ENCODE measurements at regions not wholly inside any gene's neighbourhood (a gene's known extent, or its start where the extent isn't known, plus 50 kb on each side); places are given as distances from the start of the nearest gene placed in this dataset.

DNA sequence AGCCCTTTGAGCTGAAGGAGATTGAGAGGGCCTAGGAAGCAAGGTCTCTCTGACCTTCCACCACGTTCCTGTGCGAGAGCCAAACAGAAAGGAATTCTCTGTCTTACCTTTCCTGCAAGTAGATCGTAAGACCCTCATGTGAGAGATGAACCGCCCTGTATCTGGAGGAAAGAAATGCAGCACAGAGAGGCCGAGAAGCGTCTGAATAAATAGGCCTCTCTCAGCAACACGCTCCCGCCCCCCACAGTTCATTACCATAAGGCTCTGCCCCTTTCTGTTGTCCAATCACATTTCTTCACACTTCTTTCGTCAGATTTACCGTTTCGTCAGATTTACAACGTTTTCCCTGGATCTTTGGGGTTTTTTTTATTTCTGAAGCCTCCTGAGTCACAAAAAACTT is 90.3 kb downstream of the BLID start:
- H3K36me3 Mint-ChIP-seq (ENCODE audit: insufficient read depth in 1 of 3, low read depth in 3 of 3) = no peaks in the 10 kb centered on the region
- no peaks in the 10 kb centered on the region for H4K20me1 ChIP-seq (ENCODE audit: control insufficient read depth, insufficient read depth, insufficient read length)
- no peak overlapping the region for H3K56ac ChIP-seq (ENCODE audit: insufficient read length, low read depth, low read length)
- no peak overlapping the region for H3K4me3 Mint-ChIP-seq
- H3K27me3 Mint-ChIP-seq (ENCODE audit: low read depth) = no peaks in the 10 kb centered on the region; the same call in 1 of the 2 replicates
- no peak overlapping the region for H3K23ac ChIP-seq (ENCODE audit: insufficient read length, low read depth, low read length)
- no peak overlapping the region for H2BK120ac ChIP-seq (ENCODE audit: low read depth, low read length, poor library complexity, severe bottlenecking)
- H3K14ac ChIP-seq (ENCODE audit: insufficient read depth, low read length) = no peak overlapping the region
- H3K4ac ChIP-seq (ENCODE audit: low read depth, low read length) = no peak overlapping the region
- H2AK5ac ChIP-seq (ENCODE audit: insufficient read length, low read length) = no peak overlapping the region
- H3K23me2 ChIP-seq (ENCODE audit: insufficient read length, low read depth, low read length, poor library complexity, severe bottlenecking) = no peaks in the 10 kb centered on the region
- H3K9me3 Mint-ChIP-seq = peaks cover 0 to 2% of the 10 kb centered on the region in 2 experiments; a peak in 1 of 5 replicates
- DNase-seq = peak; percentile 39
- H3K27me3 ChIP-seq (ENCODE audit: insufficient read depth, low read length) = no peaks in the 10 kb centered on the region
- no peak overlapping the region for H4K91ac ChIP-seq (ENCODE audit: insufficient read length, low read depth, low read length)
- no peak overlapping the region for H3K18ac ChIP-seq (ENCODE audit: insufficient read length, low read depth, low read length)
- no peak overlapping the region for H3K9ac ChIP-seq (ENCODE audit: extremely low read depth, insufficient read length, low read length)
- no peak overlapping the region for H2BK15ac ChIP-seq (ENCODE audit: low read depth, low read length)
- no peak overlapping the region for H2BK12ac ChIP-seq (ENCODE audit: insufficient read length, low read depth, low read length)
- H2BK20ac ChIP-seq (ENCODE audit: low read depth, low read length, poor library complexity, severe bottlenecking) = no peak overlapping the region
- H3K4me2 ChIP-seq (ENCODE audit: insufficient read depth, insufficient read length, low read length) = no peak overlapping the region
- no peak overlapping the region for H2AFZ ChIP-seq (ENCODE audit: low read length)
- no peak overlapping the region for H4K5ac ChIP-seq (ENCODE audit: insufficient read length, low read depth, low read length)
- no peak overlapping the region for H2BK5ac ChIP-seq (ENCODE audit: insufficient read length, low read length)
- TF ChIP-seq, protein P1, sequence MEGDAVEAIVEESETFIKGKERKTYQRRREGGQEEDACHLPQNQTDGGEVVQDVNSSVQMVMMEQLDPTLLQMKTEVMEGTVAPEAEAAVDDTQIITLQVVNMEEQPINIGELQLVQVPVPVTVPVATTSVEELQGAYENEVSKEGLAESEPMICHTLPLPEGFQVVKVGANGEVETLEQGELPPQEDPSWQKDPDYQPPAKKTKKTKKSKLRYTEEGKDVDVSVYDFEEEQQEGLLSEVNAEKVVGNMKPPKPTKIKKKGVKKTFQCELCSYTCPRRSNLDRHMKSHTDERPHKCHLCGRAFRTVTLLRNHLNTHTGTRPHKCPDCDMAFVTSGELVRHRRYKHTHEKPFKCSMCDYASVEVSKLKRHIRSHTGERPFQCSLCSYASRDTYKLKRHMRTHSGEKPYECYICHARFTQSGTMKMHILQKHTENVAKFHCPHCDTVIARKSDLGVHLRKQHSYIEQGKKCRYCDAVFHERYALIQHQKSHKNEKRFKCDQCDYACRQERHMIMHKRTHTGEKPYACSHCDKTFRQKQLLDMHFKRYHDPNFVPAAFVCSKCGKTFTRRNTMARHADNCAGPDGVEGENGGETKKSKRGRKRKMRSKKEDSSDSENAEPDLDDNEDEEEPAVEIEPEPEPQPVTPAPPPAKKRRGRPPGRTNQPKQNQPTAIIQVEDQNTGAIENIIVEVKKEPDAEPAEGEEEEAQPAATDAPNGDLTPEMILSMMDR (conservative IDR thresholded peaks at IDR 0.05) = no peak
- no peak overlapping the region for H3T11ph ChIP-seq (ENCODE audit: low read length)
- no peak overlapping the region for H4K8ac ChIP-seq (replicated peaks; ENCODE audit: insufficient read length, low read depth, low read length)
- H3K9me3 ChIP-seq (ENCODE audit: control insufficient read depth, low read depth, low read length) = no peaks in the 10 kb centered on the region
- H3K4me1 ChIP-seq (ENCODE audit: insufficient read depth, low read length) = no peaks in the 10 kb centered on the region
- H3K27ac ChIP-seq (ENCODE audit: insufficient read length, low read depth, low read length) = no peak overlapping the region
- H3K79me1 ChIP-seq (ENCODE audit: insufficient read depth, low read depth, low read length, poor library complexity, severe bottlenecking) = no peaks in the 10 kb centered on the region
- H3K27ac Mint-ChIP-seq = no peak overlapping the region
- H3K79me2 ChIP-seq (ENCODE audit: insufficient read depth, low read length) = no peaks in the 10 kb centered on the region
- H3K4me1 Mint-ChIP-seq = peaks cover 8% of the 10 kb centered on the region in 2 experiments; a peak in 2 of 4 replicates
- WGBS (ENCODE audit: extremely low coverage, insufficient read length, low lambda C conversion rate) = no CpG with 5 or more reads among the region's 12 CpGs
